ENCODE measurements at regions not wholly inside any gene's neighbourhood (a gene's known extent, or its start where the extent isn't known, plus 50 kb on each side); places are given as distances from the start of the nearest gene placed in this dataset.

DNA sequence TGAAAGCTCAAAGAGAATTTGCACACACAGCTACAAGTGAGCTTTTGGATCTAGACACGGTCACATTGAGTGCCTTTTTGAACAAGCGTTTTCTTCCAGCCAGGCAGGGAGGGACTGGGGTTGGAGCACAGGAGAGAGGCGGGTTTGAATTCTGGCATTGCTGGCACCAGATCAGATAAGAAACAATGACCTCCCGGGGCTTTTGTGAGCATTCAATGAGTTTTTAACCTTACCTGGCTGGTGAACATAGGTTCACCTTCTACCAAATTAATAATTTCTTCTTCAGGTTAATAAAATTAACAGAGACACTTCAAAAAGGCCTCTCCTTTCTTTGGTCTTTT lies 312.9 kb upstream of the MSX2 start:
- TF ChIP-seq, protein P1, sequence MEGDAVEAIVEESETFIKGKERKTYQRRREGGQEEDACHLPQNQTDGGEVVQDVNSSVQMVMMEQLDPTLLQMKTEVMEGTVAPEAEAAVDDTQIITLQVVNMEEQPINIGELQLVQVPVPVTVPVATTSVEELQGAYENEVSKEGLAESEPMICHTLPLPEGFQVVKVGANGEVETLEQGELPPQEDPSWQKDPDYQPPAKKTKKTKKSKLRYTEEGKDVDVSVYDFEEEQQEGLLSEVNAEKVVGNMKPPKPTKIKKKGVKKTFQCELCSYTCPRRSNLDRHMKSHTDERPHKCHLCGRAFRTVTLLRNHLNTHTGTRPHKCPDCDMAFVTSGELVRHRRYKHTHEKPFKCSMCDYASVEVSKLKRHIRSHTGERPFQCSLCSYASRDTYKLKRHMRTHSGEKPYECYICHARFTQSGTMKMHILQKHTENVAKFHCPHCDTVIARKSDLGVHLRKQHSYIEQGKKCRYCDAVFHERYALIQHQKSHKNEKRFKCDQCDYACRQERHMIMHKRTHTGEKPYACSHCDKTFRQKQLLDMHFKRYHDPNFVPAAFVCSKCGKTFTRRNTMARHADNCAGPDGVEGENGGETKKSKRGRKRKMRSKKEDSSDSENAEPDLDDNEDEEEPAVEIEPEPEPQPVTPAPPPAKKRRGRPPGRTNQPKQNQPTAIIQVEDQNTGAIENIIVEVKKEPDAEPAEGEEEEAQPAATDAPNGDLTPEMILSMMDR (IDR thresholded peaks at IDR 0.05), result no peak
- no peak for TF ChIP-seq POLR2A (IDR thresholded peaks at IDR 0.05)
